WTC11 (cell line): ENCODE measurements at regions not wholly inside any gene's neighbourhood (a gene's known extent, or its start where the extent isn't known, plus 50 kb on each side); places are given as distances from the start of the nearest gene placed in this dataset.
"Not testable (repeated sequence)": the region's sequence is repeated elsewhere in the genome, so short reads cannot be mapped to it uniquely, and the experiment has no call there.

Experiments
- ATAC-seq: fragments of 200-7000 bp; cut with Tn5 transposase; 2 replicates; pipeline ENCODE4 v1.10.0; 2021; ENCODE audit warnings: mild to moderate bottlenecking, moderate library complexity
- CTCF ChIA-PET: fragments of 300-600 bp; sonication (Branson Sonifier 250); formaldehyde crosslinking; loops from one replicate; lab custom pipeline; 2021; ENCODE audit warnings: antibody characterized with exemption; lab: Charles Lee
- POLR2A ChIA-PET: fragments of 350-600 bp; sonication (Branson Sonifier 250); formaldehyde crosslinking; loops from one replicate; lab custom pipeline; 2021; ENCODE audit warnings: antibody characterized with exemption; lab: Charles Lee
- DNase-seq: peaks from one replicate; pipeline ENCODE4 v3.0.0; 2021; ENCODE audit warnings: low spot score
- H3K27ac Mint-ChIP-seq: 2 replicates; pipeline ENCODE4 v1.8.0; 2021; ENCODE audit warnings: mixed read lengths
- H3K27me3 Mint-ChIP-seq: 2 replicates; pipeline ENCODE4 v1.8.0; 2021; ENCODE audit warnings: low read depth, mild to moderate bottlenecking, moderate library complexity, mixed read lengths
- H3K36me3 Mint-ChIP-seq: 2 replicates; pipeline ENCODE4 v1.8.0; 2021; ENCODE audit warnings: mixed read lengths
- H3K4me1 Mint-ChIP-seq: 2 replicates; pipeline ENCODE4 v1.8.0; 2022; ENCODE audit warnings: mixed read lengths
- H3K4me3 Mint-ChIP-seq: 2 replicates; pipeline ENCODE4 v1.8.0; 2021; ENCODE audit warnings: mild to moderate bottlenecking, moderate library complexity, mixed read lengths
- H3K9me3 Mint-ChIP-seq: 2 replicates; pipeline ENCODE4 v1.8.0; 2021; ENCODE audit warnings: mixed read lengths
- CREM ChIP-seq: sonication (generic); formaldehyde crosslinking; IDR thresholded peaks from 2 replicates; pipeline ENCODE4 v1.8.1; 2022; ENCODE audit warnings: mild to moderate bottlenecking, missing genetic modification reagents, moderate library complexity
- FOXP1 ChIP-seq: sonication (generic); formaldehyde crosslinking; IDR thresholded peaks from 2 replicates; pipeline ENCODE4 v1.8.0; 2022; ENCODE audit warnings: missing genetic modification reagents, mild to moderate bottlenecking, moderate library complexity, borderline replicate concordance
- KAT7 ChIP-seq: sonication (generic); formaldehyde crosslinking; IDR thresholded peaks from 2 replicates; pipeline ENCODE4 v1.8.1; 2023; ENCODE audit warnings: missing genetic modification reagents, mild to moderate bottlenecking, borderline replicate concordance
- MYBL2 ChIP-seq: sonication (generic); formaldehyde crosslinking; IDR thresholded peaks from 2 replicates; pipeline ENCODE4 v1.8.1; 2023; ENCODE audit warnings: mild to moderate bottlenecking, moderate library complexity, missing genetic modification reagents
- NFYB ChIP-seq: sonication (generic); formaldehyde crosslinking; conservative IDR thresholded peaks from 2 replicates; pipeline ENCODE4 v1.8.0; 2022; ENCODE audit warnings: low read depth, missing genetic modification reagents
- SOX15 ChIP-seq: fragments of 250-450 bp; sonication (Bioruptor Pico); IDR thresholded peaks from 2 replicates; pipeline ENCODE4 v1.9.0; 2021; ENCODE audit warnings: mild to moderate bottlenecking
- ZNF121 ChIP-seq: sonication (generic); formaldehyde crosslinking; IDR thresholded peaks from 2 replicates; pipeline ENCODE4 v1.8.0; 2023; ENCODE audit warnings: missing genetic modification reagents
- ZNF232 ChIP-seq: sonication (generic); formaldehyde crosslinking; IDR thresholded peaks from 2 replicates; pipeline ENCODE4 v1.8.0; 2022; ENCODE audit warnings: mild to moderate bottlenecking, missing genetic modification reagents
- TF ChIP-seq, protein P1 (sequence below): sonication (generic); formaldehyde crosslinking; IDR thresholded peaks from 2 replicates; pipeline ENCODE4 v1.8.0; 2022; ENCODE audit warnings: mild to moderate bottlenecking, missing genetic modification reagents
- TF ChIP-seq, protein P2 (sequence below): sonication (generic); formaldehyde crosslinking; IDR thresholded peaks from 2 replicates; pipeline ENCODE4 v1.8.0; 2023; ENCODE audit warnings: mild to moderate bottlenecking, missing genetic modification reagents
- TF ChIP-seq, protein P3 (sequence below): fragments of 250-450 bp; sonication (Bioruptor Pico); conservative IDR thresholded peaks from 2 replicates; pipeline ENCODE4 v1.9.0; 2021; ENCODE audit warnings: mild to moderate bottlenecking
- TF ChIP-seq, protein P4 (sequence below): sonication (generic); formaldehyde crosslinking; IDR thresholded peaks from 2 replicates; pipeline ENCODE4 v1.8.0; 2023; ENCODE audit warnings: missing genetic modification reagents, mild to moderate bottlenecking, borderline replicate concordance
- TF ChIP-seq, protein P5 (sequence below): fragments of 250-450 bp; sonication (Bioruptor Pico); IDR thresholded peaks from 2 replicates; pipeline ENCODE4 v2.1.2; 2022; ENCODE audit warnings: mild to moderate bottlenecking, moderate library complexity

DNA sequence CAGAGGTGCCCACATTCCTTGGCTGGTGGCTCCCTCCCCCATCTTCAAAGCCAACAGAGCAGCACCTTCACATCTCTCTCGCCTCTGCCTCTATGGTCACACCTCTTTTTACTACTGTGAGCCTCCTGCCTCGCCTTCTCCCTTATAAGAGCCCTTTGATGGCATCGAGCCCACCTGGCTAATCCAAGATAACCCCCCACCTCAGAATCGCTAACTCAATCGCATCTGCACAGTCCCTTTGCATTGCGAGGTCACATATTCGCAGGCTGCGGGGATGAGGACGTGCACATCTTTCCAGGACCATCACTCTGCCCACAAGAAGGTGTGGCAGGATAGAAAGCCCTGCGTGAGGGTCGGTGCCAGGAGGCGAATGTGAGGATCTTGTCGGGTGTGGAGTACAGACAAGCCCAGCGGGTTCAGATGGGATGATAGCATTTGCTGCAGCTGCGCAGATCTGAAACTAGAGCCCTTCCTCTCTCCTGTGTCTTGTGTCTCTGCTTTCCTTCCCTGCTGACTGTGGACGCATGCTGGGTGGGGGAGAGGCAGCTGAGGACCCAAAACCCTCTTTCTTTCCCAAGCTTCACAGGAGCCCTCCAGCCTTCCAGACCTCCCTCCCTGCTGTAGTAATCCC, 148.3 kb upstream of the HDAC4 start:
- ATAC-seq: no peak
- CTCF ChIA-PET: no interaction called here
- Mint-ChIP-seq H3K27me3 (no peaks in the 10 kb centered on the region), H3K4me1 (no peaks in the 10 kb centered on the region), H3K9me3 (0 out of 2 replicates have a peak, but pooled peaks cover 2% of the 10 kb centered on the region), H3K27ac (no peak overlapping the region), H3K36me3 (no peaks in the 10 kb centered on the region), H3K4me3 (no peak overlapping the region)
- TF ChIP-seq KAT7 (CRISPR knock-in tag) (no peak), ZNF232 (CRISPR knock-in tag) (no peak), FOXP1 (CRISPR knock-in tag) (no peak), ZNF121 (CRISPR knock-in tag) (no peak), SOX15 (CRISPR knock-in tag) (no peak), CREM (CRISPR knock-in tag) (no peak), MYBL2 (CRISPR knock-in tag) (no peak)
- TF ChIP-seq, protein P1, sequence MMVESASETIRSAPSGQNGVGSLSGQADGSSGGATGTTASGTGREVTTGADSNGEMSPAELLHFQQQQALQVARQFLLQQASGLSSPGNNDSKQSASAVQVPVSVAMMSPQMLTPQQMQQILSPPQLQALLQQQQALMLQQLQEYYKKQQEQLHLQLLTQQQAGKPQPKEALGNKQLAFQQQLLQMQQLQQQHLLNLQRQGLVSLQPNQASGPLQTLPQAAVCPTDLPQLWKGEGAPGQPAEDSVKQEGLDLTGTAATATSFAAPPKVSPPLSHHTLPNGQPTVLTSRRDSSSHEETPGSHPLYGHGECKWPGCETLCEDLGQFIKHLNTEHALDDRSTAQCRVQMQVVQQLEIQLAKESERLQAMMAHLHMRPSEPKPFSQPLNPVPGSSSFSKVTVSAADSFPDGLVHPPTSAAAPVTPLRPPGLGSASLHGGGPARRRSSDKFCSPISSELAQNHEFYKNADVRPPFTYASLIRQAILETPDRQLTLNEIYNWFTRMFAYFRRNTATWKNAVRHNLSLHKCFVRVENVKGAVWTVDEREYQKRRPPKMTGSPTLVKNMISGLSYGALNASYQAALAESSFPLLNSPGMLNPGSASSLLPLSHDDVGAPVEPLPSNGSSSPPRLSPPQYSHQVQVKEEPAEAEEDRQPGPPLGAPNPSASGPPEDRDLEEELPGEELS (CRISPR knock-in tag): no peak
- TF ChIP-seq, protein P2, sequence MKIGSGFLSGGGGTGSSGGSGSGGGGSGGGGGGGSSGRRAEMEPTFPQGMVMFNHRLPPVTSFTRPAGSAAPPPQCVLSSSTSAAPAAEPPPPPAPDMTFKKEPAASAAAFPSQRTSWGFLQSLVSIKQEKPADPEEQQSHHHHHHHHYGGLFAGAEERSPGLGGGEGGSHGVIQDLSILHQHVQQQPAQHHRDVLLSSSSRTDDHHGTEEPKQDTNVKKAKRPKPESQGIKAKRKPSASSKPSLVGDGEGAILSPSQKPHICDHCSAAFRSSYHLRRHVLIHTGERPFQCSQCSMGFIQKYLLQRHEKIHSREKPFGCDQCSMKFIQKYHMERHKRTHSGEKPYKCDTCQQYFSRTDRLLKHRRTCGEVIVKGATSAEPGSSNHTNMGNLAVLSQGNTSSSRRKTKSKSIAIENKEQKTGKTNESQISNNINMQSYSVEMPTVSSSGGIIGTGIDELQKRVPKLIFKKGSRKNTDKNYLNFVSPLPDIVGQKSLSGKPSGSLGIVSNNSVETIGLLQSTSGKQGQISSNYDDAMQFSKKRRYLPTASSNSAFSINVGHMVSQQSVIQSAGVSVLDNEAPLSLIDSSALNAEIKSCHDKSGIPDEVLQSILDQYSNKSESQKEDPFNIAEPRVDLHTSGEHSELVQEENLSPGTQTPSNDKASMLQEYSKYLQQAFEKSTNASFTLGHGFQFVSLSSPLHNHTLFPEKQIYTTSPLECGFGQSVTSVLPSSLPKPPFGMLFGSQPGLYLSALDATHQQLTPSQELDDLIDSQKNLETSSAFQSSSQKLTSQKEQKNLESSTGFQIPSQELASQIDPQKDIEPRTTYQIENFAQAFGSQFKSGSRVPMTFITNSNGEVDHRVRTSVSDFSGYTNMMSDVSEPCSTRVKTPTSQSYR (CRISPR knock-in tag): no peak
- TF ChIP-seq, protein P3, sequence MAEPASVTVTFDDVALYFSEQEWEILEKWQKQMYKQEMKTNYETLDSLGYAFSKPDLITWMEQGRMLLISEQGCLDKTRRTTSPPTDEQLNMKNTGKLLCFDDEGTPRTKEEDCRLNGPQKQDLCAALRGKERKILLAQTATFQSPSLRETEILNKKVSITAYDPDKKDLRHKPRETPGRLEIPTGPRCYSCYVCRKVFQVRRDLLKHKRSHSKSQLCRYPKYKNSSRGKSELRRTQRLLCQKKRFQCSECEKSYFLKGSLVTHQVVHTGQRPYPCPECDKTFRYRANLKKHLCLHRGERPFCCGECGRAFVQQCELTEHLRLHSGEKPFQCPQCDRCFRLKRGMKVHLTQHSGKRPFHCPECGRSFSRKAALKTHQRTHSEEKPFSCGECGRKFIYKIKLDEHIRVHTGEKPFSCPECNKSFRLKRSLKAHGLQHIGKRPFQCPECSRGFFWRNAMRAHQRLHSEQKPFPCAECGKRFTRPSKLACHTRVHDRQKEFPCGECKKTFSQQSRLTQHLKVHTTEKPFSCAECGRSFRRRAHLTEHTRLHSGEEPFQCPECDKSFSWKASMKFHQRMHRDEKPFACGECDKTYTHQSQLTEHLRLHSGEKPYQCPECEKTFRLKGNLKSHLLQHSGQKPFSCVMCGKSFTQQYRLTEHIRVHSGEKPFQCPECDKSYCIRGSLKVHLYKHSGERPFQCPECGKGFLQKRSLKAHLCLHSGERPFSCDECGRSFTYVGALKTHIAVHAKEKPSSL: no peak
- POLR2A ChIA-PET: no interaction called here
- no peak for DNase-seq

DNA sequence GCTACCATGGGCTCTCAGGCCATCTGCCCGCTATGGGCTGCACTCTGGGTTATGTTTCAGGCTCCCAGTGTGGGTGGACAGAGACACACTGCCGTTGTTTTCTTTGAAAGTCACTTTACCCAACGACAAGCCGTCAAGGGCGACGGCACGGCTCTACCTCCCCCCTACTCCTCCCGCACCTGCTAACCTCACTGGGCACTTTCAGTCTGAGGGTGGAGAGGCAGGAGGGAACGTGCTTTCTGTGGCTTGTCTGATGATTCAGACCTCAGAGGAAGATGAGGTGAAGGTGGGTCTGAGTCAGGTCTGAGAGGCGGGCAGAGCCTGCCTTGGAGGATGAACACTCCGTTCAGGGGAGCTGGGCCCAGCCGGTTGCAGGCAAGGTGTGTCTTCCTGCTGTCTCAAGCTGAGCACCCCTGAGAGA, 147.6 kb upstream of the HDAC4 start:
- ChIA-PET CTCF (no interaction called here), POLR2A (no interaction called here)
- Mint-ChIP-seq H3K27me3 (no peaks in the 10 kb centered on the region), H3K4me3 (no peak overlapping the region), H3K27ac (no peak overlapping the region), H3K36me3 (no peaks in the 10 kb centered on the region), H3K9me3 (0 out of 2 replicates have a peak, but pooled peaks cover 2% of the 10 kb centered on the region), H3K4me1 (no peaks in the 10 kb centered on the region)
- no peak for ATAC-seq
- no peak for DNase-seq
- TF ChIP-seq, protein P4, sequence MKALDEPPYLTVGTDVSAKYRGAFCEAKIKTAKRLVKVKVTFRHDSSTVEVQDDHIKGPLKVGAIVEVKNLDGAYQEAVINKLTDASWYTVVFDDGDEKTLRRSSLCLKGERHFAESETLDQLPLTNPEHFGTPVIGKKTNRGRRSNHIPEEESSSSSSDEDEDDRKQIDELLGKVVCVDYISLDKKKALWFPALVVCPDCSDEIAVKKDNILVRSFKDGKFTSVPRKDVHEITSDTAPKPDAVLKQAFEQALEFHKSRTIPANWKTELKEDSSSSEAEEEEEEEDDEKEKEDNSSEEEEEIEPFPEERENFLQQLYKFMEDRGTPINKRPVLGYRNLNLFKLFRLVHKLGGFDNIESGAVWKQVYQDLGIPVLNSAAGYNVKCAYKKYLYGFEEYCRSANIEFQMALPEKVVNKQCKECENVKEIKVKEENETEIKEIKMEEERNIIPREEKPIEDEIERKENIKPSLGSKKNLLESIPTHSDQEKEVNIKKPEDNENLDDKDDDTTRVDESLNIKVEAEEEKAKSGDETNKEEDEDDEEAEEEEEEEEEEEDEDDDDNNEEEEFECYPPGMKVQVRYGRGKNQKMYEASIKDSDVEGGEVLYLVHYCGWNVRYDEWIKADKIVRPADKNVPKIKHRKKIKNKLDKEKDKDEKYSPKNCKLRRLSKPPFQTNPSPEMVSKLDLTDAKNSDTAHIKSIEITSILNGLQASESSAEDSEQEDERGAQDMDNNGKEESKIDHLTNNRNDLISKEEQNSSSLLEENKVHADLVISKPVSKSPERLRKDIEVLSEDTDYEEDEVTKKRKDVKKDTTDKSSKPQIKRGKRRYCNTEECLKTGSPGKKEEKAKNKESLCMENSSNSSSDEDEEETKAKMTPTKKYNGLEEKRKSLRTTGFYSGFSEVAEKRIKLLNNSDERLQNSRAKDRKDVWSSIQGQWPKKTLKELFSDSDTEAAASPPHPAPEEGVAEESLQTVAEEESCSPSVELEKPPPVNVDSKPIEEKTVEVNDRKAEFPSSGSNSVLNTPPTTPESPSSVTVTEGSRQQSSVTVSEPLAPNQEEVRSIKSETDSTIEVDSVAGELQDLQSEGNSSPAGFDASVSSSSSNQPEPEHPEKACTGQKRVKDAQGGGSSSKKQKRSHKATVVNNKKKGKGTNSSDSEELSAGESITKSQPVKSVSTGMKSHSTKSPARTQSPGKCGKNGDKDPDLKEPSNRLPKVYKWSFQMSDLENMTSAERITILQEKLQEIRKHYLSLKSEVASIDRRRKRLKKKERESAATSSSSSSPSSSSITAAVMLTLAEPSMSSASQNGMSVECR (CRISPR knock-in tag): no peak
- TF ChIP-seq NFYB (CRISPR knock-in tag): no peak
- TF ChIP-seq, protein P5, sequence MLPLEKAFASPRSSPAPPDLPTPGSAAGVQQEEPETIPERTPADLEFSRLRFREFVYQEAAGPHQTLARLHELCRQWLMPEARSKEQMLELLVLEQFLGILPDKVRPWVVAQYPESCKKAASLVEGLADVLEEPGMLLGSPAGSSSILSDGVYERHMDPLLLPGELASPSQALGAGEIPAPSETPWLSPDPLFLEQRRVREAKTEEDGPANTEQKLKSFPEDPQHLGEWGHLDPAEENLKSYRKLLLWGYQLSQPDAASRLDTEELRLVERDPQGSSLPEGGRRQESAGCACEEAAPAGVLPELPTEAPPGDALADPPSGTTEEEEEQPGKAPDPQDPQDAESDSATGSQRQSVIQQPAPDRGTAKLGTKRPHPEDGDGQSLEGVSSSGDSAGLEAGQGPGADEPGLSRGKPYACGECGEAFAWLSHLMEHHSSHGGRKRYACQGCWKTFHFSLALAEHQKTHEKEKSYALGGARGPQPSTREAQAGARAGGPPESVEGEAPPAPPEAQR (CRISPR knock-in tag): no peak

DNA sequence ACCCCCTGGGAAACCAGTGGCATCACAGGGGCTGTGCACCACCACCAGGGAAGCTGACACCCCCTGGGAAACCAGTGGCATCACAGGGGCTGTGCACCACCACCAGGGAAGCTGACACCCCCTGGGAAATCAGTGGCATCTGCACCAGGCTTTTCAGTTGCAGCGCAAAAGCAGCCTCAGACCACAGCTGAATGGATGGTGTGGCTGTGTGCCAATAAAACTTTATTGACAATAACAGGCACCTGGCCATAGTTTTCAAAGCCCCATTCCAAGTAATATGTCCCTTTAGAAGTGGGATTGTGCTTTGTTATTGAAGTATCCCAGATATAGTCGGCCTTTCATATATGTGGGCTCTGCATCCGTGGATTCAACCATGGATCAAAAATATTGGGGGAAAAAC, 146.3 kb upstream of the HDAC4 start:
- H3K4me3 Mint-ChIP-seq, DNase-seq, POLR2A ChIA-PET, H3K27me3 Mint-ChIP-seq, H3K27ac Mint-ChIP-seq, CTCF ChIA-PET, ATAC-seq, H3K9me3 Mint-ChIP-seq, H3K4me1 Mint-ChIP-seq, H3K36me3 Mint-ChIP-seq: not testable (repeated sequence)
